Psoas muscle (tissue), 7 donors: ENCODE measurements at regions not wholly inside any gene's neighbourhood (a gene's known extent, or its start where the extent isn't known, plus 50 kb on each side); places are given as distances from the start of the nearest gene placed in this dataset.

ENCODE experiments used
- ATAC-seq, 4 donors: fragments of 200-7000 bp; cut with Tn5 transposase; one replicate each; pipeline ENCODE4 v1.9.1; 2020; ENCODE audit warnings: moderate library complexity in 3 of 4, mild to moderate bottlenecking in 2 of 4
- DNase-seq, 2 donors: peaks; one replicate each; pipeline ENCODE4 v3.0.0-alpha.2; 2020
- H3K27ac ChIP-seq: fragments of 200-600 bp; one replicate; pipeline ENCODE4 v1.8.0; 2022
- H3K27me3 ChIP-seq, 3 donors: fragments of 200-600 bp in 1 of 3; one replicate each; pipeline versions ENCODE4 v1.6.1 to v1.8.0; 2013 to 2022; ENCODE audit warnings: low read length in 2 of 3, mild to moderate bottlenecking in 2 of 3, moderate library complexity in 1 of 3; ENCODE audit not compliant: insufficient read depth in 3 of 3
- H3K36me3 ChIP-seq, 2 donors: fragments of 200-600 bp in 1 of 2; one replicate each; pipeline versions ENCODE4 v1.6.1 to v1.8.0; 2013 to 2022; ENCODE audit warnings: low read depth in 1 of 2, mild to moderate bottlenecking in 1 of 2, moderate library complexity in 1 of 2; ENCODE audit not compliant: insufficient read depth in 1 of 2
- H3K4me1 ChIP-seq: fragments of 200-600 bp; one replicate; pipeline ENCODE4 v1.8.0; 2022
- H3K4me3 ChIP-seq: fragments of 200-600 bp; one replicate; pipeline ENCODE4 v1.8.0; 2022; ENCODE audit warnings: mild to moderate bottlenecking
- H3K9me3 ChIP-seq: fragments of 200-600 bp; one replicate; pipeline ENCODE4 v1.8.0; 2022
- WGBS, 3 donors: extraction: QIAGEN DNeasy Blood & Tissue Kit; methylation state at CpG; one replicate each; pipeline versions ENCODE4 v1.1.6 to v1.1.7; 2013; 5-methylcytosine and 5-hydroxymethylcytosine counted together
- intact Hi-C, 2 donors: fragments of 100-400 bp; cut with DNase I; formaldehyde crosslinking; loops; one replicate each; pipeline versions ENCODE4 v1.11.0 to v1.14.2; 2022
- TF ChIP-seq, protein P1 (sequence below): fragments of 200-600 bp; IDR thresholded peaks from one replicate; pipeline ENCODE4 v1.8.0; 2022; ENCODE audit warnings: antibody characterized with exemption
- donor health status: healthy with polysubstance abuse.
- donor health status: DM: no; HTN: no; CAD: no; lungs with moderate emphysema.
- donor health status: Bipolar disorder and iron deficiency.
- donor health status: healthy.
- donor health status: DM: yes; HTN: yes; CAD: no.
- donor health status: DM: no; HTN: no; CAD: no.
- donor health status: DM: yes; HTN: yes; CAD: no.

DNA sequence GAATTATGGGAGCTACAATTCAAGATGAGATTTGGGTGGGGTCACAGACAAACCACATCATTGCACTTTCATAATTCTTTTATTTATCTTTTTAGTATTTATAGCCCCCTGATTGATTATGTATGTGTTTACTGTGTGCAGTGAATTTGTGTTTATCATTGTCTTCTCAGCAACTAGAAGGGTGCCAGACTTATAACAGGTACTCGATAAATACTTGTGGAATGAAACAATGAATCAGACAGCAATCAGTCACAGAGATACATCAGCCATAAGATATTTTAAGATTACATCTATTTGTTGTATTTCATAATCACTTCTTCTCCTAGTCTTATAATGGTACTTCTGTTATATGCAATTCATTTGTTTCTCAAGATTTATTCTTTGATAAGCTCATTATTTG, 273.2 kb downstream of the PTPRC start:
- TF ChIP-seq, protein P1, sequence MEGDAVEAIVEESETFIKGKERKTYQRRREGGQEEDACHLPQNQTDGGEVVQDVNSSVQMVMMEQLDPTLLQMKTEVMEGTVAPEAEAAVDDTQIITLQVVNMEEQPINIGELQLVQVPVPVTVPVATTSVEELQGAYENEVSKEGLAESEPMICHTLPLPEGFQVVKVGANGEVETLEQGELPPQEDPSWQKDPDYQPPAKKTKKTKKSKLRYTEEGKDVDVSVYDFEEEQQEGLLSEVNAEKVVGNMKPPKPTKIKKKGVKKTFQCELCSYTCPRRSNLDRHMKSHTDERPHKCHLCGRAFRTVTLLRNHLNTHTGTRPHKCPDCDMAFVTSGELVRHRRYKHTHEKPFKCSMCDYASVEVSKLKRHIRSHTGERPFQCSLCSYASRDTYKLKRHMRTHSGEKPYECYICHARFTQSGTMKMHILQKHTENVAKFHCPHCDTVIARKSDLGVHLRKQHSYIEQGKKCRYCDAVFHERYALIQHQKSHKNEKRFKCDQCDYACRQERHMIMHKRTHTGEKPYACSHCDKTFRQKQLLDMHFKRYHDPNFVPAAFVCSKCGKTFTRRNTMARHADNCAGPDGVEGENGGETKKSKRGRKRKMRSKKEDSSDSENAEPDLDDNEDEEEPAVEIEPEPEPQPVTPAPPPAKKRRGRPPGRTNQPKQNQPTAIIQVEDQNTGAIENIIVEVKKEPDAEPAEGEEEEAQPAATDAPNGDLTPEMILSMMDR = no peak
- Histone ChIP-seq H3K4me1 (no peaks in the 10 kb centered on the region), H3K9me3 (no peaks in the 10 kb centered on the region), H3K27me3 (no peaks in the 10 kb centered on the region), H3K27ac (no peak overlapping the region), H3K36me3 (no peaks in the 10 kb centered on the region), H3K4me3 (no peak overlapping the region)
- DNase-seq (no peak), ATAC-seq (no peak)
- intact Hi-C loops = no loop called here
- WGBS, 3 donors = 87 to 94% (median 89%) methylated on average over 1 of the region's 1 CpG

DNA sequence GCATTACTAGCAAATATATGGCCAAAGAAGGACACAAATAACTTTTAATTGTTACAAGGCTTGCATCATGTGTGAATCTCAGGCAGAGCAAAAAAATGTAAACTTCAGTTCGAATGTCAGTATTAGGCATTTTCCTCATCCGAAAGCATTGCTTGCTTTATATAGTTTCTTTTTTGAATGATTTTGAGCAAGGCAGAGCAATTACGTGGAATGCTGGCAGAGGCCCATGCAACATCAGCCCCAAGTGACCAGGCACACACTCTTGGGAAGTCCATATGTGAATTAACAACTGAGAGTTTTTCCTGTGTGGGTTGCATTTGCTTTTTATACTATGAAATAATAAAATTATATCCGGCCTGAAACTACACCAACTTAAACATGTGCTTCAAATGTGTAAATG, 274.8 kb downstream of the PTPRC start:
- intact Hi-C loops = no loop called here
- H3K27me3 ChIP-seq = no peaks in the 10 kb centered on the region
- DNase-seq = peak in 1 of 2 donors; percentile 49
- H3K4me3 ChIP-seq = no peak overlapping the region
- H3K4me1 ChIP-seq = no peaks in the 10 kb centered on the region
- no peaks in the 10 kb centered on the region for H3K36me3 ChIP-seq
- no peaks in the 10 kb centered on the region for H3K9me3 ChIP-seq
- no peak for ATAC-seq
- TF ChIP-seq, protein P1 = no peak
- H3K27ac ChIP-seq = no peak overlapping the region
- 47 to 50% (median 49%) methylated on average over 4 of the region's 4 CpGs for WGBS, 3 donors

DNA sequence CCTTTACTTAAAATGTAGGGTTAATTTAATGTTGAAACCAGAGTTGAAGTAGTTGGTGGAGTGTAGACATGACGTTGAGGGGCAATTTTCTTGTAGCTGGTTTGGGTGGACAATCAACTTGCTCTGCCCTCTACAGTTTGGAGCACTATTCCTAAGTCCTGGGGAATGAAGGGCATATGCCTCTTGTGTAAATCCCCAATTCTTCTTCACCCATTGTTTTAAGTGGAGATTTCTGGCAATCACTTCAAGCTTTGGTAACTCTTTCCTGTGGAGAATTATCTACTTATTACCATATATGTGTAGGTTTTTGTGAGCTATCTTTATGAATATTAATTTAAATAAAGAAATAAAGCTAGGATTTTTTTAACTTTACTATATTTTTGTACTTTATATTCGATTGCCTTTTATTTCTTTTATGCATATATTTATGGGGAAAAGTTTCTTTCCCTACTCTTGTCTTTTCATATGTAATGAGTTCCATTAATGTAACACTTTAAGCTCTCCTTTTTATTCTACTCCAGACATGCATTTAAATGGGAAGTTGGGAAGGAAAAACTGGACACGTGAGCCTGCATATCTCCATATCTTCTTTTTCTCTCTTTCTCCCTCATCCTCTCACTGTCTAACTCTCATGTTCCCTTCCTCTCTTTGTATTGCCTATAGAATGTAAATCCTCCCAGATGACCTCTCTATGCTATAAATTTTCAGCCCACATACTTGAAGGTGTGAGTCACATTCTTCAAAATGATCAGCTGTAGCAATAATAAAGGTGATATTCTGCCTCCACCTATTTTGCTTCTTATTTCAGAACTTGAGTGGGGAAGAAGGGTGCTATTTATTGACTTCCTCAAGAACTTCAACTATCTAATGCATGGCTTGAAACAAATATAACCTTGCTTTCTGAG, 276.7 kb downstream of the PTPRC start:
- no peaks in the 10 kb centered on the region for H3K9me3 ChIP-seq
- H3K36me3 ChIP-seq = no peaks in the 10 kb centered on the region
- ATAC-seq = no peak
- H3K4me1 ChIP-seq = no peaks in the 10 kb centered on the region
- WGBS, 3 donors = 88 to 94% (median 90%) methylated on average over 3 of the region's 3 CpGs
- TF ChIP-seq, protein P1 = no peak
- no peak for DNase-seq
- H3K27ac ChIP-seq = no peak overlapping the region
- H3K4me3 ChIP-seq = no peak overlapping the region
- H3K27me3 ChIP-seq = no peaks in the 10 kb centered on the region
- intact Hi-C loops = no loop called here

DNA sequence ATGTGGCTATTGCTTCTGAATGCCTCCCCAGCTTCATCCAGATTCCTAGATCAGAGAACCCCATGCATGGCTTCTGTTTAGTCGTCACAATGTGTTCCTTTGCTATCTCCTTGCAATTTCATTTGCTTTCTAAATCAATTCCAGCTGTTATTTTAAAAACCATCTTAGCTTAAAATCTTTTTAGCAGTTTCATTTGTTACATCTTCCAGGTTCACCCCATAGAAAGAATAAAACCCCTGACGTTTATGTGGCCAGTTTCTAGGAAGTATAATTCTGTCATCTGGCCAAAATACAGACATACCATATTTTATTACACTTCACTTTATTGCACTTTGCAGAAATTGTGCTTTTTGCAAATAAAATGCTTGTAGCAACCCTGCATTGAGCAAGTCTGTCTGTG, 278.4 kb downstream of the PTPRC start:
- 41 to 58% (median 44%) methylated on average over 2 of the region's 2 CpGs for WGBS, 3 donors
- no peak for ATAC-seq
- TF ChIP-seq, protein P1 = no peak
- Histone ChIP-seq H3K4me3 (no peak overlapping the region), H3K9me3 (no peaks in the 10 kb centered on the region), H3K4me1 (no peaks in the 10 kb centered on the region), H3K36me3 (no peaks in the 10 kb centered on the region), H3K27me3 (no peaks in the 10 kb centered on the region), H3K27ac (no peak overlapping the region)
- intact Hi-C loops = no loop called here
- DNase-seq = no peak
